Activated B cell treated with CpG ODN at 0.5 μM for 24 hours (primary cell): ENCODE measurements at regions not wholly inside any gene's neighbourhood (a gene's known extent, or its start where the extent isn't known, plus 50 kb on each side); places are given as distances from the start of the nearest gene placed in this dataset.

ENCODE experiments used
- ATAC-seq: fragments of 200-7000 bp; cut with Tn5 transposase; one replicate; pipeline ENCODE4 v1.10.0; 2021; ENCODE audit warnings: low read depth, mild to moderate bottlenecking, moderate library complexity
- CTCF ChIA-PET: fragments of 350-600 bp; sonication (Branson Sonifier 250); formaldehyde crosslinking; loops from one replicate; lab custom pipeline; 2021; ENCODE audit warnings: antibody characterized with exemption; lab: Charles Lee
- POLR2A ChIA-PET: fragments of 350-600 bp; sonication (Branson Sonifier 250); formaldehyde crosslinking; loops from one replicate; lab custom pipeline; 2021; ENCODE audit warnings: antibody characterized with exemption; lab: Charles Lee
- DNase-seq: peaks from one replicate; pipeline ENCODE4 v3.0.0; 2022
- H3K27ac Mint-ChIP-seq: one replicate; pipeline ENCODE4 v1.8.0; 2020; ENCODE audit warnings: mixed read lengths
- H3K27me3 Mint-ChIP-seq: one replicate; pipeline ENCODE4 v1.8.0; 2021; ENCODE audit warnings: mixed read lengths
- H3K36me3 Mint-ChIP-seq: one replicate; pipeline ENCODE4 v1.8.0; 2021; ENCODE audit warnings: low read depth, mixed read lengths
- H3K4me1 Mint-ChIP-seq: one replicate; pipeline ENCODE4 v1.8.0; 2021; ENCODE audit warnings: mixed read lengths
- H3K4me3 Mint-ChIP-seq: one replicate; pipeline ENCODE4 v1.8.0; 2020; ENCODE audit warnings: mild to moderate bottlenecking, mixed read lengths
- H3K9me3 Mint-ChIP-seq: one replicate; pipeline ENCODE4 v1.8.0; 2020; ENCODE audit warnings: mixed read lengths
- intact Hi-C: fragments of 100-400 bp; cut with micrococcal nuclease; formaldehyde crosslinking; loops from one replicate; pipeline ENCODE4 v1.15.1; 2024
- TF ChIP-seq, protein P1 (sequence below): fragments of 200-600 bp; IDR thresholded peaks from one replicate; pipeline ENCODE4 v1.8.0; 2022; ENCODE audit warnings: antibody characterized with exemption, mild to moderate bottlenecking

DNA sequence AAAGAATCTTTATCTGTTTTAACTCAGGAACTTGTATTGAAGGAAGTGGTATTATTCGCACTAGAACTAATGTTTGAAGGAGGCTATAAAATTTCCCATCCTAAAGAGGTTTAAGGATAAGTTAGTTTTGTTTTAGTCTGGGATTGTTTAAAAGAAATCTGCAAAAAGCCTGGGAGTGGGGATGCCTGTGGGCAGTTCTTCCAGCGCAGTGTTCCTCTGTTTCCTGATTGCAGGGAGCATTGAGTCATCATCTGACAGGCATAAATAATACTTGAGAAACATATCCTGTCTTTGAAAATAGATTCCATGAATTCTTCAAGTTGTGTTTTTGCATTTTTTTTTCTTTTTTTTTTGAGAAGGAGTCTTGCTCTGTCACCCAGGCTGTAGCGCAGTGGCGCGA is 350.8 kb upstream of the PTBP2 start:
- Mint-ChIP-seq H3K4me1 (no peaks in the 10 kb centered on the region), H3K36me3 (no peaks in the 10 kb centered on the region), H3K27ac (no peak overlapping the region), H3K27me3 (no peaks in the 10 kb centered on the region), H3K4me3 (no peak overlapping the region), H3K9me3 (peaks cover 5% of the 10 kb centered on the region)
- intact Hi-C loops = no loop called here
- CTCF ChIA-PET = no interaction called here
- POLR2A ChIA-PET = no interaction called here
- ATAC-seq (no peak), DNase-seq (no peak)
- TF ChIP-seq, protein P1, sequence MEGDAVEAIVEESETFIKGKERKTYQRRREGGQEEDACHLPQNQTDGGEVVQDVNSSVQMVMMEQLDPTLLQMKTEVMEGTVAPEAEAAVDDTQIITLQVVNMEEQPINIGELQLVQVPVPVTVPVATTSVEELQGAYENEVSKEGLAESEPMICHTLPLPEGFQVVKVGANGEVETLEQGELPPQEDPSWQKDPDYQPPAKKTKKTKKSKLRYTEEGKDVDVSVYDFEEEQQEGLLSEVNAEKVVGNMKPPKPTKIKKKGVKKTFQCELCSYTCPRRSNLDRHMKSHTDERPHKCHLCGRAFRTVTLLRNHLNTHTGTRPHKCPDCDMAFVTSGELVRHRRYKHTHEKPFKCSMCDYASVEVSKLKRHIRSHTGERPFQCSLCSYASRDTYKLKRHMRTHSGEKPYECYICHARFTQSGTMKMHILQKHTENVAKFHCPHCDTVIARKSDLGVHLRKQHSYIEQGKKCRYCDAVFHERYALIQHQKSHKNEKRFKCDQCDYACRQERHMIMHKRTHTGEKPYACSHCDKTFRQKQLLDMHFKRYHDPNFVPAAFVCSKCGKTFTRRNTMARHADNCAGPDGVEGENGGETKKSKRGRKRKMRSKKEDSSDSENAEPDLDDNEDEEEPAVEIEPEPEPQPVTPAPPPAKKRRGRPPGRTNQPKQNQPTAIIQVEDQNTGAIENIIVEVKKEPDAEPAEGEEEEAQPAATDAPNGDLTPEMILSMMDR = no peak

DNA sequence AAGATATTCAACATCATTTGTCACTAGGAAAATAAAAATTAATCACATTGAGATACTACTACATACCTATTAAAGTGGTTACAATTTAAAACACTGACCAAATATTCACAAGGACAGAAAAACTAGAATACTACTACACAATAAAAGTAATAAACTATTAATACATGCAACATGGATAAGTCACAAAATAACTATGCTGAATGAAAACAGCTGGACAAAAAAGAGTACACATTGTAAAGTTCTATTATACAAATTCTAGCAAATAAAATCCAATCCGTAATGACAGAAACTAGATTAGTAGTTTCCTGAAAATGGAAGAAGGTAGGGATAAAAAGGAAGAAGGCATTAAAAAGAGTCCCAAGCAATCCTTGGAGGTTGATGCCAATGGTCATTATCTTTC is 348.7 kb upstream of the PTBP2 start:
- ChIA-PET POLR2A (no interaction called here), CTCF (no interaction called here)
- TF ChIP-seq, protein P1 = no peak
- Mint-ChIP-seq H3K9me3 (peaks cover 5% of the 10 kb centered on the region), H3K27me3 (no peaks in the 10 kb centered on the region), H3K27ac (no peak overlapping the region), H3K4me1 (no peaks in the 10 kb centered on the region), H3K36me3 (no peaks in the 10 kb centered on the region), H3K4me3 (no peak overlapping the region)
- no peak for DNase-seq
- intact Hi-C loops = no loop called here
- ATAC-seq = no peak

DNA sequence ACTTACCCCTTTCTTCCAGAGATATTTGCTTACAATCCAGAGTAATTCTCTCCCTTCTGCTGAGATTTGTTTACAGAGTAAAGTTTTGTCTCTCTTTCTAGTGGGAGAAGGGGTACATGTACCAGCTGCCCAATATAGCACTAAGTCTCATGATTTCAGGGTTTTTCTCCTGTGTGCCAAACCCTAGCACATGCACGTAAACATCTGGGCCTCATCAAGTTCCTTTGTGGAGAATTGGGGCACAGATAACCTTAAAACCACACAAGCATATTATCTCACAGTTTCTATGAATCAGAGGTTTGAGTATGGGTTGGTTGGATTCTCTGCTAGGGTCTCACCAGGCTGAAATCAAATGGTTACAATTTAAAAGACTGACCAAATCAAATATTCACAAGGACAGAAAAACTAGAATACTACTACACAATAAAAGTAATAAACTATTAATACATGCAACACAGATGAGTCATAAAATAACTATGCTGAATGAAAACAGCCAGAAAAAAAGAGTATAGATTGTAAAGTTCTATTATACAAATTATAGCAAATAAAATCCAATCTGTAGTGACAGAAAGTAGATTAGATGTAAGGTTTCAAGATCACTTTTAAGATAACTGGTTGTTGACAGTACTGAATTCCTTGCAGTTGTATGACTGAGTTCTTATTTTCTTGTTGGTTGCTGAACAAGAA is 347.4 kb upstream of the PTBP2 start:
- DNase-seq (no peak), ATAC-seq (no peak)
- CTCF ChIA-PET = no interaction called here
- Mint-ChIP-seq H3K4me3 (no peak overlapping the region), H3K4me1 (no peaks in the 10 kb centered on the region), H3K27me3 (no peaks in the 10 kb centered on the region), H3K27ac (no peak overlapping the region), H3K36me3 (no peaks in the 10 kb centered on the region), H3K9me3 (peaks cover 3% of the 10 kb centered on the region)
- intact Hi-C loops = no loop called here
- POLR2A ChIA-PET = no interaction called here
- TF ChIP-seq, protein P1 = no peak

DNA sequence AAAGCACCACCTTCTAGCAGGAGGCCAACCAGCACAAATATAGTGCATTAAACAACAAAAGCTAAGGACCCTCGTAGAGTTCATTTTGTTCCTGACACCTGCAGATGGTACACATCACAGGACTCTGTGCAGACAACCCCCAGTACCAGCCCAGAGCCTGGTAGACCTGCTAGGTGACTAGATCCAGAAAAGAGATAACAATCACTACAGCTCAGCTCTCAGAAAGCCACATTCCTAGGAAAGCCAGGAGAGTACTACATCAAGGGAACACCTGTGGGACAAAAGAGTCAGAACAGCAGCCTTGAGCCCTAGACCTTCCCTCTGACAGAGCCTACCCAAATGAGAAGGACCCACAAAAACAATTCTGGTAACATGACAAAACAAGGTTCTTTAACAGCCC is 344.7 kb upstream of the PTBP2 start:
- H3K36me3 Mint-ChIP-seq = no peaks in the 10 kb centered on the region
- H3K4me3 Mint-ChIP-seq = no peak overlapping the region
- TF ChIP-seq, protein P1 = no peak
- no peaks in the 10 kb centered on the region for H3K4me1 Mint-ChIP-seq
- ATAC-seq (no peak), DNase-seq (no peak)
- no peak overlapping the region for H3K27ac Mint-ChIP-seq
- ChIA-PET POLR2A (no interaction called here), CTCF (no interaction called here)
- intact Hi-C loops = no loop called here
- H3K27me3 Mint-ChIP-seq = no peaks in the 10 kb centered on the region
- H3K9me3 Mint-ChIP-seq = peaks cover 3% of the 10 kb centered on the region

DNA sequence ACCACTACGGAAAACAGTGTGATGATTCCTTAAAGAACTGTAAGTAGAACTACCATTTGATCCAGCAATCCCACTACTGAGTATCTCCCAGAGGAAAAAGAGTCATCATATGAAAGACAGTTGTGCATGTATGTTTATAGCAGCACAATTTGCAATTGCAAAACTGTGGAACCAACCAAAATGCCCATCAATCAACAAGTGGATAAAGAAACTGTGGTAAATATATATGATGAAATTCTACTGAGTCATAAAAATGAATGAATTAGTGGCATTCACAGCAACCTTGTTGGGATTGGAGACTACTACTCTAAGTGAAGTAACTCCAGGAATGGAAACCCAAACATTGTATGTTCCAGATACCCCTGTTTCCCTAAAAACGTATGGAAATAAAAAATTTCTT is 337.0 kb upstream of the PTBP2 start:
- Mint-ChIP-seq H3K9me3 (peaks cover 10% of the 10 kb centered on the region), H3K4me3 (no peak overlapping the region), H3K36me3 (no peaks in the 10 kb centered on the region), H3K4me1 (no peaks in the 10 kb centered on the region), H3K27me3 (no peaks in the 10 kb centered on the region), H3K27ac (no peak overlapping the region)
- DNase-seq = no peak
- TF ChIP-seq, protein P1 = no peak
- intact Hi-C loops = no loop called here
- ChIA-PET CTCF (no interaction called here), POLR2A (no interaction called here)
- ATAC-seq = no peak
